CD1c-positive myeloid dendritic cell (primary cell): ENCODE measurements at regions not wholly inside any gene's neighbourhood (a gene's known extent, or its start where the extent isn't known, plus 50 kb on each side); places are given as distances from the start of the nearest gene placed in this dataset.
A peak's percentile ranks its signal among the peaks of the same experiment; 100 is the strongest.

Experiments
- DNase-seq: peaks from one replicate; pipeline ENCODE4 v3.0.0-alpha.2; 2016; ENCODE audit errors: extremely low spot score

- no peak for DNase-seq
These were observed 176.0 kb downstream of the ACKR3 start for GRCh38 chr2:236745420-236746210.

- no peak for DNase-seq
These were observed 177.2 kb downstream of the ACKR3 start for GRCh38 chr2:236746833-236747232.

- no peak for DNase-seq
These were observed 177.8 kb downstream of the ACKR3 start for GRCh38 chr2:236747426-236747825.

- no peak for DNase-seq
These were observed 178.3 kb downstream of the ACKR3 start for GRCh38 chr2:236747925-236748324.

GRCh38 chr2:236748385-236748784 is 178.8 kb downstream of the ACKR3 start:
- peak; percentile 87 for DNase-seq

GRCh38 chr2:236748801-236749200 is 179.2 kb downstream of the ACKR3 start:
- DNase-seq, result no peak

GRCh38 chr2:236749346-236749745 is 179.7 kb downstream of the ACKR3 start:
- no peak for DNase-seq

GRCh38 chr2:236752096-236752495 is 182.5 kb downstream of the ACKR3 start:
- DNase-seq, result no peak

GRCh38 chr2:236753606-236754270 is 184.1 kb downstream of the ACKR3 start:
- DNase-seq, result peak; percentile 32

- DNase-seq, result no peak
These were observed 184.8 kb downstream of the ACKR3 start for GRCh38 chr2:236754271-236754944.

- DNase-seq, result no peak
These were observed 185.7 kb downstream of the ACKR3 start for GRCh38 chr2:236755278-236755840.

- no peak for DNase-seq
These were observed 188.8 kb downstream of the ACKR3 start for GRCh38 chr2:236758406-236758805.

- no peak for DNase-seq
These were observed 190.6 kb downstream of the ACKR3 start for GRCh38 chr2:236760246-236760645.

GRCh38 chr2:236761358-236761757 is 191.7 kb downstream of the ACKR3 start:
- no peak for DNase-seq

GRCh38 chr2:236762628-236763027 is 193.0 kb downstream of the ACKR3 start:
- no peak for DNase-seq

GRCh38 chr2:236763857-236764256 is 194.2 kb downstream of the ACKR3 start:
- DNase-seq, result no peak

GRCh38 chr2:236764716-236765115 is 195.1 kb downstream of the ACKR3 start:
- no peak for DNase-seq

GRCh38 chr2:236765478-236765877 is 195.9 kb downstream of the ACKR3 start:
- DNase-seq, result no peak

GRCh38 chr2:236766850-236767249 is 197.2 kb downstream of the ACKR3 start:
- no peak for DNase-seq

- DNase-seq, result peak; percentile 72
These were observed 198.3 kb downstream of the ACKR3 start for GRCh38 chr2:236767941-236768340.

- DNase-seq, result no peak
These were observed 198.9 kb downstream of the ACKR3 start for GRCh38 chr2:236768393-236769140.
